Hepatocyte (in vitro differentiated cells): ENCODE measurements at regions not wholly inside any gene's neighbourhood (a gene's known extent, or its start where the extent isn't known, plus 50 kb on each side); places are given as distances from the start of the nearest gene placed in this dataset.

Experiments
- CTCF ChIP-seq: fragments of 200-600 bp; sonication (generic); IDR thresholded peaks from 2 replicates; pipeline ENCODE4 v1.5.1; 2016; ENCODE audit warnings: antibody characterized with exemption, mild to moderate bottlenecking; ENCODE audit not compliant: poor library complexity
- EZH2 ChIP-seq: fragments of 200-600 bp; sonication (generic); IDR thresholded peaks from 2 replicates; pipeline ENCODE4 v1.6.1; 2016; ENCODE audit warnings: antibody characterized with exemption, mild to moderate bottlenecking, borderline replicate concordance

DNA sequence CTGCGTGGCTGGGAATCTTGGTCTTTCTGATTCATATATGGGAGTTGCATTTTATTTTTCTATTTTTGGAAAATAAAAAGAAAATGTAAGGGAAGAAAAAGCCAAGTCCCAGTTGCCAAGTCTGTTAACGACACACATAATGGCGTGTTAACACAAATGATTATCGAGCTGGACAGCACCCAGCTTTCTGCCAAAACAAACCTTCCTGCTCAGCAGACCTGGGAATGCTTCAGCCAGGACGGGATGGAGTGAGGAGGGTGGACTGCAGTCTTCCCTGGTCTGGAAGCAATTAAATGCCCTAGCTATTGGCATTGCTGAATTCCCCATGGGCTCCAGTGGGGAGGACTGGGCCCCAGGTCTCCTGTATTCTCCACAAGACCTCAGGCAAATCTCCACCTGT lies 184.2 kb upstream of the USP24 start:
- TF ChIP-seq CTCF (no peak), EZH2 (no peak)
